ENCODE measurements at regions not wholly inside any gene's neighbourhood (a gene's known extent, or its start where the extent isn't known, plus 50 kb on each side); places are given as distances from the start of the nearest gene placed in this dataset.

DNA sequence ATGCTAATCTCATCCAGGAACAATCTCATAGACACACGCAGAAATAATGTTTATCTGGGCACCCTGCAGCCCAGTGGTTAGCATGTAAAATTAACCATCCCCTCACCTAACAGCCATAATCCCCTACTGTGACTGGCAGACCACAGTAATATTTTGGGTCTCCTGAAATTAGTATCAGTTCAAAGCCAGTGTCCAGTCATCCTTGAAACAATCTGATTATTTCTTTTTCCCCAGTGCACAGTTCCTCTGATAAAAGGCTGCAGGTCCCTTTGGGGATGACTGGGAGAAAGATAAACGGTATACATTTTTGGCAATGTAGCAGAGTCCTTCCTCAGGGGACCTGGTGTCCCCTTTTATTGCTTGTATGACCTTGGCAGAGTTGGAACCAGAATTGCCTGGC lies 50.4 kb upstream of the CYSLTR2 start:
- H3K4me3 ChIP-seq (ENCODE audit: low read depth, low read length), result no peak overlapping the region
- TF ChIP-seq, protein P1, sequence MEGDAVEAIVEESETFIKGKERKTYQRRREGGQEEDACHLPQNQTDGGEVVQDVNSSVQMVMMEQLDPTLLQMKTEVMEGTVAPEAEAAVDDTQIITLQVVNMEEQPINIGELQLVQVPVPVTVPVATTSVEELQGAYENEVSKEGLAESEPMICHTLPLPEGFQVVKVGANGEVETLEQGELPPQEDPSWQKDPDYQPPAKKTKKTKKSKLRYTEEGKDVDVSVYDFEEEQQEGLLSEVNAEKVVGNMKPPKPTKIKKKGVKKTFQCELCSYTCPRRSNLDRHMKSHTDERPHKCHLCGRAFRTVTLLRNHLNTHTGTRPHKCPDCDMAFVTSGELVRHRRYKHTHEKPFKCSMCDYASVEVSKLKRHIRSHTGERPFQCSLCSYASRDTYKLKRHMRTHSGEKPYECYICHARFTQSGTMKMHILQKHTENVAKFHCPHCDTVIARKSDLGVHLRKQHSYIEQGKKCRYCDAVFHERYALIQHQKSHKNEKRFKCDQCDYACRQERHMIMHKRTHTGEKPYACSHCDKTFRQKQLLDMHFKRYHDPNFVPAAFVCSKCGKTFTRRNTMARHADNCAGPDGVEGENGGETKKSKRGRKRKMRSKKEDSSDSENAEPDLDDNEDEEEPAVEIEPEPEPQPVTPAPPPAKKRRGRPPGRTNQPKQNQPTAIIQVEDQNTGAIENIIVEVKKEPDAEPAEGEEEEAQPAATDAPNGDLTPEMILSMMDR (IDR thresholded peaks at IDR 0.05; ENCODE audit: borderline replicate concordance, insufficient read depth, low read depth, low read length), result no peak
